HG03064 (cell line): ENCODE measurements at regions not wholly inside any gene's neighbourhood (a gene's known extent, or its start where the extent isn't known, plus 50 kb on each side); places are given as distances from the start of the nearest gene placed in this dataset.
"Not testable (repeated sequence)": the region's sequence is repeated elsewhere in the genome, so short reads cannot be mapped to it uniquely, and the experiment has no call there.

Experiments
- ATAC-seq: cut with Tn5 transposase; IDR thresholded peaks from one replicate; pipeline ENCODE4 v1.9.1; 2021; ENCODE audit warnings: low read depth; ENCODE audit not compliant: unreplicated experiment

GRCh38 chr6:28824793-28825731 is 98.7 kb downstream of the TRIM27 start:
- ATAC-seq = no peak

- no peak for ATAC-seq
Observed at GRCh38 chr6:28825732-28826293, 98.0 kb downstream of the TRIM27 start.

GRCh38 chr6:28831683-28832082 is 92.1 kb downstream of the TRIM27 start:
- ATAC-seq = not testable (repeated sequence)

- ATAC-seq = not testable (repeated sequence)
Observed at GRCh38 chr6:28836703-28837102, 87.1 kb downstream of the TRIM27 start.

GRCh38 chr6:28838289-28838633 is 85.5 kb downstream of the TRIM27 start:
- no peak for ATAC-seq

- ATAC-seq = no peak
Observed at GRCh38 chr6:28838634-28839442, 84.9 kb downstream of the TRIM27 start.

GRCh38 chr6:28839443-28840120 is 84.2 kb downstream of the TRIM27 start:
- no peak for ATAC-seq

- ATAC-seq = no peak
Observed at GRCh38 chr6:28841290-28841689, 82.5 kb downstream of the TRIM27 start.

GRCh38 chr6:28848756-28849155 is 75.0 kb downstream of the TRIM27 start:
- not testable (repeated sequence) for ATAC-seq
